GM23338 (cell line): ENCODE measurements at regions not wholly inside any gene's neighbourhood (a gene's known extent, or its start where the extent isn't known, plus 50 kb on each side); places are given as distances from the start of the nearest gene placed in this dataset.

Experiments
- CTCF ChIP-seq, 2 experiments: fragments of 200-600 bp in 1 of 2; sonication (generic) in 1 of 2; conservative IDR thresholded peaks; 2 replicates each; pipeline versions ENCODE4 v1.5.1 to v1.6.1; 2016 to 2017; ENCODE audit warnings: antibody characterized with exemption in 2 of 2, low read depth in 2 of 2, mild to moderate bottlenecking in 2 of 2, moderate library complexity in 1 of 2
- EZH2 ChIP-seq: fragments of 200-600 bp; sonication (generic); IDR thresholded peaks from one replicate; pipeline ENCODE4 v1.8.0; 2017; ENCODE audit warnings: antibody characterized with exemption, mild to moderate bottlenecking, low read depth; ENCODE audit not compliant: unreplicated experiment
- POLR2AphosphoS5 ChIP-seq: IDR thresholded peaks from 2 replicates; pipeline ENCODE4 v1.6.1; 2016; ENCODE audit warnings: antibody characterized with exemption, low read depth
- REST ChIP-seq: IDR thresholded peaks from one replicate; pipeline ENCODE4 v1.6.1; 2018; ENCODE audit warnings: antibody characterized with exemption; ENCODE audit not compliant: unreplicated experiment

- TF ChIP-seq POLR2AphosphoS5 (no peak), CTCF (conservative IDR thresholded peaks at IDR 0.05; ENCODE audit: low read depth in 2 of 2) (no peak), REST (no peak), EZH2 (no peak)
Observed at GRCh38 chr6:43873806-43874714, 104.0 kb downstream of the VEGFA start.
